ENCODE measurements at regions not wholly inside any gene's neighbourhood (a gene's known extent, or its start where the extent isn't known, plus 50 kb on each side); places are given as distances from the start of the nearest gene placed in this dataset.

DNA sequence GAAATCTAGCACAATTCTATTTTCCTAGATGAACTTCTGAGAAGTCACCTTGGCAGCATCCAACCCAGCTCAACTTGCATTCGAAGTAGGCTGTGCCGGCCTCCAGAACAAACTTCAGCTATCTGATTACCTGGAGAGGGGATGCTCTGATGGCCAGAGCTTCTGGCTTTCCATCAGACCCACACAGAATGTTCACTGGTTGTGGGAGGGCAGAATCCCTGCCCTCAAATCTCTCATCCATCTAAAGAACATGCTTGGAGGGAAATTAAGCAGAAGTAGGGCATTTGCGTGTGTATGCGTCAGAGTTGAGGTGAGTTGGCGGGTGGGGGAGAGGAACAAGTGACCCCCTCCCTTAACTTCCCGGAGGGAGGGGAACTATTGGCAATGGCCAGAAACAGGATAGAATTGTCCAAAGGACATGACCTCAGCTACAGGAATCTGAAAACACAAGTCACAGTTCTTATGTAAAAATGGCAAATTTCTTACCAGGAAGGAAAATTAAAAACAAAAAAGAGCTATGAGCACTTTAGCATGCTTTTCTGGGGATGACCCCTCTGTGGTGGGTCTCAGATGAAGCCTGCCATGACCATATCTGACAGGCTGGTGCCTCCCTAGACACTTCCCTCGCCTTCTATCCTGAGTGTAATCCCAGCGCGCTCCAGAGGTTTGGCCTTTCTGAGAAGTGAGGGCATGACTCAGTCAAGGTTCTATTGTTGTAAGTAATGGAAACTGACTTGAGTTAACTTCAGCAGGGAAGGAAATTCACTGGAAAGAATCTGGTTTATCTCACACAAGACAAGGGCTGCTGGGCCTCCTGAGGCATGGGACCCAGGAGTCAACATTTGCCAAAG lies 278.8 kb downstream of the RPS24 start:
- intact Hi-C loops (cut with DNase I) = no loop called here
- TF ChIP-seq, protein P1, sequence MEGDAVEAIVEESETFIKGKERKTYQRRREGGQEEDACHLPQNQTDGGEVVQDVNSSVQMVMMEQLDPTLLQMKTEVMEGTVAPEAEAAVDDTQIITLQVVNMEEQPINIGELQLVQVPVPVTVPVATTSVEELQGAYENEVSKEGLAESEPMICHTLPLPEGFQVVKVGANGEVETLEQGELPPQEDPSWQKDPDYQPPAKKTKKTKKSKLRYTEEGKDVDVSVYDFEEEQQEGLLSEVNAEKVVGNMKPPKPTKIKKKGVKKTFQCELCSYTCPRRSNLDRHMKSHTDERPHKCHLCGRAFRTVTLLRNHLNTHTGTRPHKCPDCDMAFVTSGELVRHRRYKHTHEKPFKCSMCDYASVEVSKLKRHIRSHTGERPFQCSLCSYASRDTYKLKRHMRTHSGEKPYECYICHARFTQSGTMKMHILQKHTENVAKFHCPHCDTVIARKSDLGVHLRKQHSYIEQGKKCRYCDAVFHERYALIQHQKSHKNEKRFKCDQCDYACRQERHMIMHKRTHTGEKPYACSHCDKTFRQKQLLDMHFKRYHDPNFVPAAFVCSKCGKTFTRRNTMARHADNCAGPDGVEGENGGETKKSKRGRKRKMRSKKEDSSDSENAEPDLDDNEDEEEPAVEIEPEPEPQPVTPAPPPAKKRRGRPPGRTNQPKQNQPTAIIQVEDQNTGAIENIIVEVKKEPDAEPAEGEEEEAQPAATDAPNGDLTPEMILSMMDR (IDR thresholded peaks at IDR 0.05) = no peak
- no peak for TF ChIP-seq POLR2A (IDR thresholded peaks at IDR 0.05)
- H3K36me3 ChIP-seq = no peaks in the 10 kb centered on the region
- no peak overlapping the region for H3K27ac ChIP-seq
- no peaks in the 10 kb centered on the region for H3K27me3 ChIP-seq
- H3K4me3 ChIP-seq = no peak overlapping the region
- 84% methylated on average over 5 of the region's 9 CpGs for WGBS (ENCODE audit: insufficient coverage, low coverage, low lambda C conversion rate, missing lambda C conversion rate)
- H3K4me1 ChIP-seq = no peaks in the 10 kb centered on the region
- DNase-seq (peak in 1 of 3 donors; percentile 28), ATAC-seq (no peak)
- no peaks in the 10 kb centered on the region for H3K9me3 ChIP-seq

DNA sequence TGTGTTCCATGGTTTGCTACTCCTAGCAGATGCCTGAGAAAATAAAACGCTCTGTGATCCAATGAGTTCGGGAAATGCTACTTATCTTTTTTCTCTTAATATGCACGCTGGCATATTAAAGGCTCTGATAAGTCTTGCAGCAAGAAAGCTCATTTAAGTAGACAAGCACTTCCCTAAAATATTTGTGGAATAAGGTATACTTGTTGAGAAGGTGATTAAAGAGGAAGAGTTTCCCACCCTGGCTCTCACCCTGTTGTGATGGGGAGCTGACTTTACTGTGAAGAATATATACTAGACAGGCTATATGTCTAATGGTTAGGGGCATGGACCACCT lies 279.4 kb downstream of the RPS24 start:
- TF ChIP-seq, protein P1 (IDR thresholded peaks at IDR 0.05) = no peak
- no peak for TF ChIP-seq POLR2A (IDR thresholded peaks at IDR 0.05)
- no peak for ATAC-seq
- H3K27ac ChIP-seq = no peak overlapping the region
- no peaks in the 10 kb centered on the region for H3K36me3 ChIP-seq
- intact Hi-C loops (cut with DNase I) = no loop called here
- H3K9me3 ChIP-seq = no peaks in the 10 kb centered on the region
- no peak for DNase-seq
- H3K4me3 ChIP-seq = no peak overlapping the region
- no peaks in the 10 kb centered on the region for H3K27me3 ChIP-seq
- no peaks in the 10 kb centered on the region for H3K4me1 ChIP-seq
- 65% methylated on average over 3 of the region's 3 CpGs for WGBS (ENCODE audit: insufficient coverage, low coverage, low lambda C conversion rate, missing lambda C conversion rate)

DNA sequence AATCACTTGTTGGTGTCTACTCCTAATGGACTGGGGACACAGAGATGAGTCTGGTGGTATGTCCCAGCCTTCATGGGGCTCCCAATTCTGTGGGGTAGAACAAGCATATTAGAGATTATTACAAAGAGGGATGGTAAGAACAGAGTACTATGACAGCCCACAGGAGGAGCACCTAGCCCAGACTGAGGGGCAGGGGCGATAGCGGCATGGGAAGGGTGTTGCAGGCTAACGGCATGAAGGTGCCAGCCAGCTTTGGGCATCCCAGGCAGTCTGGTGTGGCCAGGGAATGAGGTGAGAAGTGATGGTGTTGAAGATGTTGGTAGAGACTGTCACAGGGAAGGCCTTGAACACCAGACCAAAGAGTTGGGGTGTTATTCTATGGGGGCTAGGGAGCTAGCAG lies 280.0 kb downstream of the RPS24 start:
- Histone ChIP-seq H3K9me3 (no peaks in the 10 kb centered on the region), H3K27ac (no peak overlapping the region), H3K4me1 (no peaks in the 10 kb centered on the region), H3K36me3 (no peaks in the 10 kb centered on the region), H3K4me3 (no peak overlapping the region), H3K27me3 (no peaks in the 10 kb centered on the region)
- no peak for TF ChIP-seq POLR2A (IDR thresholded peaks at IDR 0.05)
- TF ChIP-seq, protein P1 (IDR thresholded peaks at IDR 0.05) = no peak
- intact Hi-C loops (cut with DNase I) = no loop called here
- DNase-seq (peak in 1 of 3 donors; percentile 12), ATAC-seq (no peak)
- 96% methylated on average over 3 of the region's 3 CpGs for WGBS (ENCODE audit: insufficient coverage, low coverage, low lambda C conversion rate, missing lambda C conversion rate)

DNA sequence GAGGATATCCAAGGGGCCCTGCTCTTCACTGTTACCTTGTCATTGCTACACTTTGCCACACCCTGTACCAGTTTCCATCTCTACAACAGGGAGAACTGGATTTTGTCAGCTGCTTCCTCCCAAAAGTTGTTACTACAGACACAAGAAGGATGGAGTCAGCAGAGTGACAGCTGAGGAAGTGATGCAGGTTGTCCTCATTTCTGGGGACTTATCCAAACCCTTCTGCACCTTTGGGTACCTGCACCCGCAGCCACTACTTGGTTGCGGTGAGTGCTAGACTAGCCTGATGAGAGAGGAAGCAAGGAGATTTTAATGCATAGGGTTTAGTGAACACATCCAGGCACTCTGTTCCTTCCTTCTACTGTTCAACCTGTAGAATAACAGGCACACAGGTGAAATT lies 281.0 kb downstream of the RPS24 start:
- intact Hi-C loops (cut with DNase I) = no loop called here
- H3K27me3 ChIP-seq = no peaks in the 10 kb centered on the region
- DNase-seq (no peak), ATAC-seq (no peak)
- 93% methylated on average over 2 of the region's 2 CpGs for WGBS (ENCODE audit: insufficient coverage, low coverage, low lambda C conversion rate, missing lambda C conversion rate)
- no peaks in the 10 kb centered on the region for H3K9me3 ChIP-seq
- H3K36me3 ChIP-seq = no peaks in the 10 kb centered on the region
- H3K4me3 ChIP-seq = no peak overlapping the region
- TF ChIP-seq, protein P1 (IDR thresholded peaks at IDR 0.05) = no peak
- TF ChIP-seq POLR2A (IDR thresholded peaks at IDR 0.05) = no peak
- no peak overlapping the region for H3K27ac ChIP-seq
- no peaks in the 10 kb centered on the region for H3K4me1 ChIP-seq

Measured in right lobe of liver (tissue), 6 donors.